IMR-90 (cell line): ENCODE measurements at regions not wholly inside any gene's neighbourhood (a gene's known extent, or its start where the extent isn't known, plus 50 kb on each side); places are given as distances from the start of the nearest gene placed in this dataset.

Experiments used
- BHLHE40 ChIP-seq: fragments of 150-350 bp; IDR thresholded peaks from 2 replicates; pipeline ENCODE4 v1.6.1; 2016; ENCODE audit warnings: mild to moderate bottlenecking, low read depth, low read length
- CTCF ChIP-seq: conservative IDR thresholded peaks from 2 replicates; pipeline ENCODE4 v1.5.1; 2012; ENCODE audit warnings: mild to moderate bottlenecking, low read depth, low read length, improper control_type of control experiment
- MAFK ChIP-seq: IDR thresholded peaks from 2 replicates; pipeline ENCODE4 v1.6.1; 2012; ENCODE audit warnings: low read depth, low read length, improper control_type of control experiment
- MAZ ChIP-seq: IDR thresholded peaks from 2 replicates; pipeline ENCODE4 v1.6.1; 2012; ENCODE audit warnings: low read depth, mild to moderate bottlenecking, low read length, improper control_type of control experiment, moderate library complexity, borderline replicate concordance
- POLR2A ChIP-seq: IDR thresholded peaks from 2 replicates; pipeline ENCODE4 v1.6.1; 2012; ENCODE audit warnings: mild to moderate bottlenecking, low read depth, low read length
- RCOR1 ChIP-seq: IDR thresholded peaks from 2 replicates; pipeline ENCODE4 v1.6.1; 2012; ENCODE audit warnings: mild to moderate bottlenecking, low read length, improper control_type of control experiment; ENCODE audit not compliant: insufficient replicate concordance
- RFX5 ChIP-seq: IDR thresholded peaks from 2 replicates; pipeline ENCODE4 v1.8.0; 2012; ENCODE audit warnings: low read depth, mild to moderate bottlenecking, low read length, moderate library complexity
- USF2 ChIP-seq: fragments of 150-350 bp; IDR thresholded peaks from 2 replicates; pipeline ENCODE4 v1.6.1; 2017; ENCODE audit warnings: mild to moderate bottlenecking, antibody characterized with exemption, low read length, low read depth

DNA sequence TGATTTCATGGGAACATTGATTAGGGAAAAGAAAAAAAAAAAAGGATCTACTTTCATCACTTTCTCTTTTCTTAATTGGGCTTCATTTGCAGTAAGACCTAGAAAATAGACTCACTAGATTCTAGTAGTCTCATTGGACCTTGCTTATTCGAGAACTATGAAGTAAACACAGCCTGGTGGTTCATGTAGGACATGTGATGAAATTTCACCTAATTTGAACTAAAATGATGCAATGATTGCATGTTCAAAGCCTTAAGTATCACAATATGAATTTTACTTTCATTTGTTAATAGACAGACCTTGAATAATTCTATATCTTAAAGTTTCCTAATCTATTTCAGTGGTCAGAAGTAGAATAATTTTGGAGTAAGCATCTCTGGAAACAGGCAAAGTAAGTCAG, 688.9 kb upstream of the NRXN1 start:
- TF ChIP-seq CTCF (no peak), USF2 (no peak), POLR2A (no peak), RFX5 (no peak), BHLHE40 (no peak), MAFK (no peak), MAZ (no peak), RCOR1 (no peak)
